ENCODE measurements at regions not wholly inside any gene's neighbourhood (a gene's known extent, or its start where the extent isn't known, plus 50 kb on each side); places are given as distances from the start of the nearest gene placed in this dataset.

DNA sequence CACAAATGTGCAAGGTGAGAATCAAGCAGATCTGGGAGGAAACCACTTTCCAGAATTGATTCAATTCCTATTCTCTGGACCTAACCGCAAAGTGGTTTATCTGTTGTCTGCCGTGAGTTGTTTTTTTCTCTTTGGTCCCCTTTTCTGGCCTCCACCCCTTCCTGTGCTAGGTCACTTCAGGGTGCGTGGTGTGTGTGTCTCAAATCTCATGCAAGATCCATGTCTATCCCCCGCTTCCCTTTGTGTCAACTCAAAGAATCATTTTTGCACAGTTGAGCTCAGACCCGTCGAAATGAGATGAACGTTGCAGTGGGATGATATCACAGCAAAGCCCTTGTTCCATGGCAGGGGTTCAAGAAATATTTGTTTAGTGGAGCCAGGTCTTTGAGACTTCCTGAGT, 184.5 kb downstream of the GATA3 start:
- DNase-seq (ENCODE audit: low read depth) (no peak), FAIRE-seq (no peak)
- Mint-ChIP-seq H3K27ac (ENCODE audit: unreplicated experiment) (no peak overlapping the region), H3K27me3 (ENCODE audit: low read depth, unreplicated experiment) (peaks cover 16% of the 10 kb centered on the region), H3K9me3 (ENCODE audit: unreplicated experiment) (no peaks in the 10 kb centered on the region), H3K36me3 (ENCODE audit: low read depth, unreplicated experiment) (no peaks in the 10 kb centered on the region), H3K4me1 (ENCODE audit: low read depth, unreplicated experiment) (peaks cover 6% of the 10 kb centered on the region), H3K4me3 (ENCODE audit: unreplicated experiment) (no peak overlapping the region)
- no peaks in the 10 kb centered on the region for H3K9me3 ChIP-seq (ENCODE audit: insufficient read depth, low read depth, low read length)
- no peaks in the 10 kb centered on the region for H3K79me2 ChIP-seq (ENCODE audit: insufficient read depth, low read length)
- no peak overlapping the region for H3K4me2 ChIP-seq (ENCODE audit: low read length)
- no peak overlapping the region for H3K9ac ChIP-seq (ENCODE audit: low read length)
- TF ChIP-seq CTCF (IDR thresholded peaks at IDR 0.05; ENCODE audit: insufficient read depth, low read depth, low read length) = no peak
- no peak for TF ChIP-seq EZH2 (IDR thresholded peaks at IDR 0.05; ENCODE audit: insufficient read depth, low read length)
- H2AFZ ChIP-seq (ENCODE audit: low read depth, low read length) = no peak overlapping the region
- H3K4me3 ChIP-seq (ENCODE audit: insufficient read depth, low read depth, low read length) = no peak overlapping the region
- H3K4me1 ChIP-seq (ENCODE audit: insufficient read depth, low read length) = no peaks in the 10 kb centered on the region
- H4K20me1 ChIP-seq (ENCODE audit: insufficient read depth, low read length) = no peaks in the 10 kb centered on the region
- no peaks in the 10 kb centered on the region for H3K36me3 ChIP-seq (ENCODE audit: insufficient read depth, low read length)
- H3K27me3 ChIP-seq (ENCODE audit: insufficient read depth, low read length) = no peaks in the 10 kb centered on the region
- no peak overlapping the region for H3K27ac ChIP-seq (ENCODE audit: low read depth, low read length)

- Histone ChIP-seq H3K4me3 (ENCODE audit: insufficient read depth, low read depth, low read length) (no peak overlapping the region), H3K27me3 (ENCODE audit: insufficient read depth, low read length) (no peaks in the 10 kb centered on the region), H4K20me1 (ENCODE audit: insufficient read depth, low read length) (no peaks in the 10 kb centered on the region), H3K79me2 (ENCODE audit: insufficient read depth, low read length) (no peaks in the 10 kb centered on the region), H3K27ac (ENCODE audit: low read depth, low read length) (no peak overlapping the region), H2AFZ (ENCODE audit: low read depth, low read length) (no peak overlapping the region), H3K9me3 (ENCODE audit: insufficient read depth, low read depth, low read length) (no peaks in the 10 kb centered on the region), H3K4me1 (ENCODE audit: insufficient read depth, low read length) (peaks cover 4% of the 10 kb centered on the region), H3K9ac (ENCODE audit: low read length) (no peak overlapping the region), H3K4me2 (ENCODE audit: low read length) (no peak overlapping the region), H3K36me3 (ENCODE audit: insufficient read depth, low read length) (no peaks in the 10 kb centered on the region)
- Mint-ChIP-seq H3K9me3 (ENCODE audit: unreplicated experiment) (peaks cover 1% of the 10 kb centered on the region), H3K27ac (ENCODE audit: unreplicated experiment) (no peak overlapping the region), H3K36me3 (ENCODE audit: low read depth, unreplicated experiment) (no peaks in the 10 kb centered on the region), H3K27me3 (ENCODE audit: low read depth, unreplicated experiment) (peaks cover 16% of the 10 kb centered on the region), H3K4me1 (ENCODE audit: low read depth, unreplicated experiment) (peaks cover 19% of the 10 kb centered on the region), H3K4me3 (ENCODE audit: unreplicated experiment) (no peak overlapping the region)
- DNase-seq (ENCODE audit: low read depth) (no peak), FAIRE-seq (no peak)
- TF ChIP-seq CTCF (IDR thresholded peaks at IDR 0.05; ENCODE audit: insufficient read depth, low read depth, low read length) (no peak), EZH2 (IDR thresholded peaks at IDR 0.05; ENCODE audit: insufficient read depth, low read length) (no peak)
These were observed 186.4 kb downstream of the GATA3 start for GRCh38 chr10:8240861-8241260.

- H3K4me3 ChIP-seq (ENCODE audit: insufficient read depth, low read depth, low read length) = no peak overlapping the region
- TF ChIP-seq EZH2 (IDR thresholded peaks at IDR 0.05; ENCODE audit: insufficient read depth, low read length) = no peak
- TF ChIP-seq CTCF (IDR thresholded peaks at IDR 0.05; ENCODE audit: insufficient read depth, low read depth, low read length) = no peak
- H3K9ac ChIP-seq (ENCODE audit: low read length) = no peak overlapping the region
- H4K20me1 ChIP-seq (ENCODE audit: insufficient read depth, low read length) = no peaks in the 10 kb centered on the region
- no peak overlapping the region for H2AFZ ChIP-seq (ENCODE audit: low read depth, low read length)
- Mint-ChIP-seq H3K9me3 (ENCODE audit: unreplicated experiment) (peaks cover 4% of the 10 kb centered on the region), H3K4me3 (ENCODE audit: unreplicated experiment) (no peak overlapping the region), H3K27me3 (ENCODE audit: low read depth, unreplicated experiment) (peaks cover 13% of the 10 kb centered on the region), H3K27ac (ENCODE audit: unreplicated experiment) (no peak overlapping the region), H3K36me3 (ENCODE audit: low read depth, unreplicated experiment) (no peaks in the 10 kb centered on the region), H3K4me1 (ENCODE audit: low read depth, unreplicated experiment) (peaks cover 19% of the 10 kb centered on the region)
- H3K27me3 ChIP-seq (ENCODE audit: insufficient read depth, low read length) = no peaks in the 10 kb centered on the region
- H3K79me2 ChIP-seq (ENCODE audit: insufficient read depth, low read length) = no peaks in the 10 kb centered on the region
- no peaks in the 10 kb centered on the region for H3K36me3 ChIP-seq (ENCODE audit: insufficient read depth, low read length)
- no peak for FAIRE-seq
- H3K4me2 ChIP-seq (ENCODE audit: low read length) = no peak overlapping the region
- DNase-seq (ENCODE audit: low read depth) = no peak
- no peaks in the 10 kb centered on the region for H3K9me3 ChIP-seq (ENCODE audit: insufficient read depth, low read depth, low read length)
- H3K27ac ChIP-seq (ENCODE audit: low read depth, low read length) = no peak overlapping the region
- peaks cover 4% of the 10 kb centered on the region for H3K4me1 ChIP-seq (ENCODE audit: insufficient read depth, low read length)
These were observed 187.9 kb downstream of the GATA3 start for GRCh38 chr10:8242295-8242872.
